ENCODE measurements at regions not wholly inside any gene's neighbourhood (a gene's known extent, or its start where the extent isn't known, plus 50 kb on each side); places are given as distances from the start of the nearest gene placed in this dataset.

DNA sequence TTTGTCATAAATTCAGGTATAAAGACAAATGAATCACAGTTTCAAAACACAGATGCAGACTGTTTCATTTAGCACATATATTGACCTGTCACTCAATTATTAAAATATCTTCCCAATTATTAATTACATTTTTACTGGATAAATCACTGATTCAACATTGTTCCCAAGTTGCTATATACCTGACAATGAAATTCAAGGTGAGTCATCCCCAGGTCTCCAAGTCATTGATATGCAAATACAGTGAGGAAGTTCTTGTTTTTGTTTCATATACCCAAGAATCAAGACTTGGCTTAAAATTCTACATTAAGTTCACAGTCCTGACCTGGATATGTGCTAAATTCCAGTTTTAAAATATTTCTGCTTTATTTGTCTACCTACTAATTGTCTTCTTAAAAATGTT is 599.3 kb upstream of the PSMD7 start:
- no peak for DNase-seq (ENCODE audit: low read depth)

GRCh38 chr16:73692861-73693260 is 603.8 kb upstream of the PSMD7 start:
- DNase-seq (ENCODE audit: low read depth), result no peak

DNA sequence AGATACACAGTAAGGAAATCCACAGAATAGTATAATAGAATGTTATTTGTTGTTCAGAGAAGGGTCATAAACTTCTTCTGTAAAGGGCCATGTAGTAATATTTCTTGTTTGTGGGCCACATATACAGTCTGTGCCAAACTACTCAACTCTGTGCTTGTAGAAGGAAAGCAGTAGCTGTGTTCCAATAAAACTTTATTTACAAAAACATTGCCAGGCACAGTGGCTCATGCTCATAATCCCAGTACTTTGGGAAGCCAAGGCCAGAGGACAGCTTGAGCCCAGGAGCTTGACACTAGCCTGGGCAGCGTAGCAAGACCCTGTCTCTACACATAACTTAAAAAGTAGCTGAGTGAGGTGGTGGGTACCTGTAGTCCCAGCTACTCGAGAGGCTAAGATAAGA is 612.8 kb upstream of the PSMD7 start:
- DNase-seq (ENCODE audit: low read depth), result no peak

DNA sequence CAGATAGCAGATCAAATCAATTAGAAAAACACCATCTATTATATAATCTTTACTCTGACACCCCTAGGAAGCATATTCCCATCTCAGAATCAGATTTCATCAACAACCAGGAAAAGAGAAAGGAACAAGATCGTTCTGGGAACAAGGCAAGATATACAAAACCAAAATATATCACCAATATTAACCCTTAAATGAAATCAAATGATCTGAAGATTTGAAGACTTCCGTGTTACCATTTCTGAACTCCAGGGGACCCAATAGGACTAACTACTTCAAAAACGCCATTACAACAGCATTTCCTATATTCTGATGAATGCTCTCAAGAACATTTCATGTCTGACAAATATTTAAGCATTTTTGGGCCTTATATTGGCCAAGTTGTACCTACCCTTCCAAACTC is 624.2 kb upstream of the ZFHX3 start:
- no peak for DNase-seq (ENCODE audit: low read depth)

GRCh38 chr16:73670836-73671820 is 623.2 kb upstream of the ZFHX3 start:
- no peak for DNase-seq (ENCODE audit: low read depth)

GRCh38 chr16:73669535-73670274 is 621.8 kb upstream of the ZFHX3 start:
- no peak for DNase-seq (ENCODE audit: low read depth)

DNA sequence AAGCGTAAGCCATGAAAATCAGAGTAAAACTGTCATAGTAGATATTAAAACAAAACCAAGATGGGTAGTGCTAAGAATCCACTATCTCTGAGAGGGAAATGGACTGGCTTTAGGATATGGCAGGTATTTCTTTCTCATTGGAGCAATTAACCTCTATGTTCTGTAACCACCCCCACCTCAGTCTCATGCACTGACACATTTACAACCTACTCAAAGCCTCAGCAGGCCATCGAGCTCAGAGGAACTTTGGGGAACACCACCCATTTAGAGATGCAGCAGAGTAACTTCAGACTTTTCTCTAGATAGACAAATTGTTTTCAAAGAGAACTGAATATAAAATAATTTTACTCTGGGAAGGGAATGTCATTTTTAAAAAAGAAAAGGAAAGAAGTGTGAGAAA is 615.8 kb upstream of the ZFHX3 start:
- DNase-seq (ENCODE audit: low read depth), result no peak

- no peak for DNase-seq (ENCODE audit: low read depth)
These were observed 588.3 kb upstream of the ZFHX3 start for GRCh38 chr16:73636196-73636595.

- DNase-seq (ENCODE audit: low read depth), result no peak
These were observed 581.1 kb upstream of the ZFHX3 start for GRCh38 chr16:73629011-73629410.

GRCh38 chr16:73617738-73618137 is 569.8 kb upstream of the ZFHX3 start:
- DNase-seq (ENCODE audit: low read depth), result no peak

DNA sequence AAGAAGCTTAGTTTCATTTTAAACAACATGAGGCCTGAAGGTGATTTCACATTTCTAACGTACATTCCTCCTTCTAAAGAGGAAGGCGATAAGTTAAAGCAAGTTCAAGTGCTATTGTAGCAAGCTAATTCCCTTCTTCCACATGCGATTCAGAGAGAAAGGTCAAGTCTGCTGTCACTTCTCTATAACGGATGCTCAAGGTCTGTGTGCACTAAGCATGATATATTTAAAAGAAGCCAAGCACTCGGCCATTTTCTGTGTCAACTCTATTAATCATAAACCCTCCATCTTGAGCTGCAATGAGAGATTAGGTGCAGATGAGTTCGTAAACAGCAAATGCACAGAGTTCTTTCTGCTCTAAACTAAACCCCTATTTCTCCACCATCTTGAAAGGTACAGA is 568.8 kb upstream of the ZFHX3 start:
- no peak for DNase-seq (ENCODE audit: low read depth)

DNA sequence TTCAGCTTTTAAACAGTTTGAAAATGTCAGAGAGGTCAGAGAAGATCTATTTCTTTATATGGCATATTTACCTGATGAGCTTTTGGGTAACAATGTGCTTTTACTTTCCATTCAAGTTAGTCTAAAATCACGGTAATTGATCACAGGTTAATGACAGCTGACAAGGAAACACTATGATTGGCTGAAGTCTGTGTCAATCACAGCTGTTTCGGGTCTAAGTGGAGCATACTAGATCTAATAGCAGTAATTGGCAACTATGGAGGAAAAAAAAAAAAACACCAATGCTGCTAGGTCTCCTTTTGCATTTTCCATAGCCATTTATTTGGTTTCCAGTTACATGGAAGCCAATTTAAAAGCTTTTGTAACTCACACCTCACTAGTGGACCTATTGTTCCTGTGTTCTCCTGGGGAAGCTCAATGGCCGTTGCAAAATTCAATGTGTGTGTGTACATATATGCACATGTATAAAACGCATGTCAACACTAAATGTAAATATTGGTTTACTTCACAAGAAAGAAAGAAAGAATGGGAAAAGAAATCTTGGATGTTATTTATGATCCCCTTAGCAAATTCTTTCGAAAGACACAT is 568.3 kb upstream of the ZFHX3 start:
- DNase-seq (ENCODE audit: low read depth), result no peak

- DNase-seq (ENCODE audit: low read depth), result no peak
These were observed 567.4 kb upstream of the ZFHX3 start for GRCh38 chr16:73615071-73615940.

DNA sequence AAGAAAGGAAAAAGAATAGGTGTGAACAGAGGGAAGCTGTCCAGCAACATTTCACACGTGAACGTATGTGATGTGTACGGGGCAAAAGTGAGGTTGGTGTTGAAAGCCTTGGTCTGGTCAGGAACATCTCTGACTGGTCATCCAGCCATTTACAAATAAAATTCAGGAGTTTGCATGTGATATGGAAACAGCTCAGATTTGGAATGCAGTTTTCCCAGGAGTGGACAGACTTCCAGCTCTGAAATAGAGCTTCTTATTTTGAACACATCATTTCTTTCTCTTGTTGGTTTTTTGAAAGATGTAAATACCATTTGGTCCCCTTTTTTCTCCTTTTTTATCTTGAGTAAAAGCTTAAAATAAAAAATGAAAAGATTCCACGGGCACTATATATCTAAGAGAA is 566.2 kb upstream of the ZFHX3 start:
- DNase-seq (ENCODE audit: low read depth), result no peak

GRCh38 chr16:73610605-73611156 is 562.8 kb upstream of the ZFHX3 start:
- no peak for DNase-seq (ENCODE audit: low read depth)

- DNase-seq (ENCODE audit: low read depth), result no peak
These were observed 562.2 kb upstream of the ZFHX3 start for GRCh38 chr16:73610160-73610559.

GRCh38 chr16:73608911-73609310 is 561.0 kb upstream of the ZFHX3 start:
- DNase-seq (ENCODE audit: low read depth), result no peak

- no peak for DNase-seq (ENCODE audit: low read depth)
These were observed 557.4 kb upstream of the ZFHX3 start for GRCh38 chr16:73605309-73605708.

- no peak for DNase-seq (ENCODE audit: low read depth)
These were observed 554.0 kb upstream of the ZFHX3 start for GRCh38 chr16:73601911-73602310.

DNA sequence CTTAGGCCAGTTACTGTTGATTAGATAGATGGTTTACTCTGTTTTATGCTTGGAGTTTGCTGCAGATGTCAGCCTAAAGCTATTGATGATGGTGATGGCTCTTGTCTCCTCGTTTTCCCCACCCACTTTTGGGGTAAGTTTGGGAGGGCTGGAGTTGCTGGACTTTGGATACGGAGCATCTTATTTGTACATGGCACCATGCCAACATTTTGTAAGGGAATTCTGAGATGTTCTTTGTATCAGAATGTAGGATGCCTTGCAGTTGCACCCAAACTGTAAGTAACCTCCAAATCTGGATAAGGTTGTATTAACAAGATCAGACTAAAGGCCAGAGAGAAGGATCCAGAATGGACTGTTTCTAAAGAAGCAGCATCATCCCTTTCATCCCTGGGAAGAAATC is 551.9 kb upstream of the ZFHX3 start:
- no peak for DNase-seq (ENCODE audit: low read depth)

- DNase-seq (ENCODE audit: low read depth), result no peak
These were observed 551.4 kb upstream of the ZFHX3 start for GRCh38 chr16:73599351-73599750.

DNA sequence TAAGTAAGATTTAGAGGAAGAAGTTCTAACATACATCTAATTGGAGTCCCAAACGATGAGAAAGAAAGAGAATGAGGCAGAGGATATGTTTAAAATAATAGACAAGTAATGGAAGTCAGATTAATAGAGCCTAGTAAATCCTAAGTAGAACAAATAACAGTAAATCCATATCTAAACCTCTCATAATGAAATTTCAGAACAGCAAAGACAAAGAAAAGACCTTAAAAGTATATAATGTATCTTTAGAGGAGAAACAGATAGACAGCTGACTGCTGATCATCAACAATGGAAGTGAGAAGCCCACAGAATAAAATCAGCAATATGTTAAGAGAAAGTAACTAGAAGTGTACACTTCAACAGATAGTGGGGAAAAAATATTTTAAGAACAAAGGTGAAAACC is 536.2 kb upstream of the ZFHX3 start:
- no peak for DNase-seq (ENCODE audit: low read depth)
